WTC11 (cell line): ENCODE measurements at regions not wholly inside any gene's neighbourhood (a gene's known extent, or its start where the extent isn't known, plus 50 kb on each side); places are given as distances from the start of the nearest gene placed in this dataset.

Experiments
- CREB1 ChIP-seq: sonication (generic); formaldehyde crosslinking; IDR thresholded peaks from 2 replicates; pipeline ENCODE4 v1.8.0; 2023; ENCODE audit warnings: mild to moderate bottlenecking, missing genetic modification reagents
- CTCF ChIP-seq: fragments of 200-600 bp; IDR thresholded peaks from 2 replicates; pipeline ENCODE4 v1.8.0; 2022; ENCODE audit warnings: antibody characterized with exemption
- NR2C2 ChIP-seq: sonication (generic); formaldehyde crosslinking; IDR thresholded peaks from 2 replicates; pipeline ENCODE4 v1.8.0; 2022; ENCODE audit warnings: mild to moderate bottlenecking, missing genetic modification reagents
- SP1 ChIP-seq: sonication (generic); formaldehyde crosslinking; conservative IDR thresholded peaks from 2 replicates; pipeline ENCODE4 v1.8.1; 2022; ENCODE audit warnings: missing genetic modification reagents
- USF2 ChIP-seq: sonication (generic); formaldehyde crosslinking; IDR thresholded peaks from 2 replicates; pipeline ENCODE4 v1.8.1; 2023; ENCODE audit warnings: mild to moderate bottlenecking, missing genetic modification reagents, moderate library complexity
- ZNF138 ChIP-seq: sonication (generic); formaldehyde crosslinking; conservative IDR thresholded peaks from 2 replicates; pipeline ENCODE4 v1.8.1; 2022; ENCODE audit warnings: mild to moderate bottlenecking, moderate library complexity, missing genetic modification reagents
- TF ChIP-seq, protein P1 (sequence below): sonication (generic); formaldehyde crosslinking; IDR thresholded peaks from 2 replicates; pipeline ENCODE4 v1.8.1; 2022; ENCODE audit warnings: mild to moderate bottlenecking, moderate library complexity, missing genetic modification reagents

GRCh38 chr1:217076902-217077301 is 353.7 kb upstream of the ESRRG start:
- TF ChIP-seq SP1 (CRISPR knock-in tag) (no peak), ZNF138 (CRISPR knock-in tag) (no peak), CTCF (no peak), NR2C2 (CRISPR knock-in tag) (no peak), CREB1 (CRISPR knock-in tag) (no peak), USF2 (CRISPR knock-in tag) (no peak)
- TF ChIP-seq, protein P1, sequence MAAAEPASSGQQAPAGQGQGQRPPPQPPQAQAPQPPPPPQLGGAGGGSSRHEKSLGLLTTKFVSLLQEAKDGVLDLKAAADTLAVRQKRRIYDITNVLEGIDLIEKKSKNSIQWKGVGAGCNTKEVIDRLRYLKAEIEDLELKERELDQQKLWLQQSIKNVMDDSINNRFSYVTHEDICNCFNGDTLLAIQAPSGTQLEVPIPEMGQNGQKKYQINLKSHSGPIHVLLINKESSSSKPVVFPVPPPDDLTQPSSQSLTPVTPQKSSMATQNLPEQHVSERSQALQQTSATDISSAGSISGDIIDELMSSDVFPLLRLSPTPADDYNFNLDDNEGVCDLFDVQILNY: no peak
